Fibroblast of skin of back (primary cell): ENCODE measurements at regions not wholly inside any gene's neighbourhood (a gene's known extent, or its start where the extent isn't known, plus 50 kb on each side); places are given as distances from the start of the nearest gene placed in this dataset.
"Not testable (repeated sequence)": the region's sequence is repeated elsewhere in the genome, so short reads cannot be mapped to it uniquely, and the experiment has no call there.

ENCODE experiments used
- DNase-seq: peaks from one replicate; pipeline ENCODE4 v3.0.0-alpha.2; 2013

- no peak for DNase-seq
These were observed 111.6 kb downstream of the FAM53A start for GRCh38 chr4:1572521-1572920.

GRCh38 chr4:1572010-1572385 lies 112.1 kb downstream of the FAM53A start:
- no peak for DNase-seq

- no peak for DNase-seq
These were observed 112.7 kb downstream of the FAM53A start for GRCh38 chr4:1571165-1572009.

GRCh38 chr4:1570291-1571164 lies 113.6 kb downstream of the FAM53A start:
- DNase-seq = no peak

- no peak for DNase-seq
These were observed 114.5 kb downstream of the FAM53A start for GRCh38 chr4:1569461-1570151.

GRCh38 chr4:1568855-1569460 lies 115.2 kb downstream of the FAM53A start:
- no peak for DNase-seq

GRCh38 chr4:1567808-1568581 lies 116.1 kb downstream of the FAM53A start:
- no peak for DNase-seq

DNA sequence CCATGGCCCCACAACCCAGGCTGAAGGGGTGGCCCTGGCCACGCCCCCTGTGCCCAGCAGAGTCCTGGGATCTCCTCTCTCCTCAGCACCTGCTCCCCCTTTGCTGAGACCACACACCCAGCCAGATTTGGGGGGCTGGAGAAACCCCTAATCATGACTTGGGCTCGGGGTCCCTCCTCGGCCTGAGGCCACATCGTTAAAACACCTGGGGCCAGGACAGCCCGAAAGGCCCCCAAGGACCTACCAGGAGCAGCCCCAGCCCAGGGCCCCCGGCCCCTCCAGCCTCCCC lies 116.7 kb downstream of the FAM53A start:
- no peak for DNase-seq

- DNase-seq = no peak
These were observed 117.1 kb downstream of the FAM53A start for GRCh38 chr4:1566838-1567518.

GRCh38 chr4:1566301-1566837 lies 117.7 kb downstream of the FAM53A start:
- DNase-seq = not testable (repeated sequence)

- no peak for DNase-seq
These were observed 118.4 kb downstream of the FAM53A start for GRCh38 chr4:1565598-1566295.

GRCh38 chr4:1564535-1565375 lies 119.4 kb downstream of the FAM53A start:
- no peak for DNase-seq

- no peak for DNase-seq
These were observed 120.2 kb downstream of the FAM53A start for GRCh38 chr4:1563768-1564485.

GRCh38 chr4:1563241-1563640 lies 120.9 kb downstream of the FAM53A start:
- no peak for DNase-seq

GRCh38 chr4:1562771-1563170 lies 121.3 kb downstream of the FAM53A start:
- no peak for DNase-seq

- no peak for DNase-seq
These were observed 121.7 kb downstream of the FAM53A start for GRCh38 chr4:1562371-1562770.

DNA sequence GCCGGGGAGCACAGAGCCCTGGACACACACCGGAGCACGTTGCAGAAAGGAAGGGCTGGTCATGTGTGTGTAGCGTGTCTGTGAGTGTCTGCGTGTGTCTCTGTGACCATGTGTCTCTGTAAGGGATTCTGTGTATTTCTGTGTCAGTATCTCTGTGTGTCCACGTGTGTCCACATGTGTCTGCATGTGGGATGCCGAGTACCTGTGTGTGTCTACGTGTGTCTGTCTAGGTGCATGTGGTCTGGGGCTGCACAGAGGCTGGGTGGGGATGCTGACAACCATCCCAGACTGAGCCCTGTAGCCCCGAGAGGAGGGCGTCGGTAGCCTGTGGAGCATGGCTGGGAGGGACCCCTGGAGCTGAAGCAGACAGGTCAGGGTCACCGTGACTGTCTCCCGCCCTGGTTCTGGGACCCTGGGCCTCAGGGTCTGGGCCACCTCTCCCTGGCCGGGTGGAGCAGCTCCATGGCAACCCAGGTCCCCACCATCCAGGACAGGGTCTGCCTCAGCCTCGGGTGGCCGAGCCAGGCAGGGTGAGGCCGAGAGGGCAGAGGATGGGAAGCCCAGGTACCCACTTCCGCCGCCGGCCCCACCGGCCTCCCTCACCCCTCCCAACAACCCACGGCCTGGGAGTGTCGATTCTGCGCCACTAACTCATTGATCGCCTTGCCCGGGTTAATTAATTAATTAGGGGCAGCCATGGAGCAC lies 122.7 kb downstream of the FAM53A start:
- DNase-seq = no peak
